ENCODE measurements at regions not wholly inside any gene's neighbourhood (a gene's known extent, or its start where the extent isn't known, plus 50 kb on each side); places are given as distances from the start of the nearest gene placed in this dataset.
"Not testable (repeated sequence)": the region's sequence is repeated elsewhere in the genome, so short reads cannot be mapped to it uniquely, and the experiment has no call there.

DNA sequence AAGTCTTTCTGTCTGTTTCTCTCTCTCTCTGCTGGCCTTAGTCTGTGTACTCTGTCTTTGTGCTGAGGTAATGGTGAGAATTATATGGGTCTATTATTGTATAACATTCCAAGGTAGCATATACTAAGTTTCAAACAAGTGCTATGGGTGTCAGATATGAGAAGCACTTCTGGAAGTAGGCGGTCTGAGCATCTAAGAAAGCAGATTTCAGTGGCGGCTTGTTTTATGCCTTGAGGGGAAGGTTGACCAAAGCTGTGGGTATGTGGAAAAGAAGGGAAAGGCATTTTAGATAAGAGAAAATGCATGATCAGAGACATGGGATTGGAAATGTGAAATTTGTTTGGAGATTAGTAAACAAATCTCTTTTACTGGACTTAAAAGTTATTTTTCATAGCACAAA lies 348.5 kb downstream of the RFC3 start:
- DNase-seq (ENCODE audit: low spot score), result no peak

DNA sequence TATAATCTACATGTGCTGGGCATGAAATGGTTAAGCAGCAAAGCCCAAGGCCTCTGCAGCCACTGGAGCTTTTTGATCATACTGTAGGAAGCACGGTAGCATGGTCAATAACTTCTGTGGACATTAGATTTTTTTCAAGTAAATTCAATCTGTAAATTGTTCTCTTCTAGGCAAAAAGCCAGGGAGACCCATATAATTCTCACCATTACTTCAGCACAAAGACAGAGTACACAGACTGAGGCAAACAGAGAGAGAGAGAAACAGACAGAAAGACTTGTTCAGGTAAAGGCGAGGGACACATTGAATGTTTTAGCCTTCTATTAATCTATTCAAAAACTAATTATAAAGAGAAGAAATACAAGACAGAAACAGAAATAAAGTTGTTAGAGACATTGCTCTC lies 349.4 kb downstream of the RFC3 start:
- DNase-seq (ENCODE audit: low spot score), result no peak

- no peak for DNase-seq (ENCODE audit: low spot score)
Measured at GRCh38 chr13:34172048-34172447, 354.1 kb downstream of the RFC3 start.

DNA sequence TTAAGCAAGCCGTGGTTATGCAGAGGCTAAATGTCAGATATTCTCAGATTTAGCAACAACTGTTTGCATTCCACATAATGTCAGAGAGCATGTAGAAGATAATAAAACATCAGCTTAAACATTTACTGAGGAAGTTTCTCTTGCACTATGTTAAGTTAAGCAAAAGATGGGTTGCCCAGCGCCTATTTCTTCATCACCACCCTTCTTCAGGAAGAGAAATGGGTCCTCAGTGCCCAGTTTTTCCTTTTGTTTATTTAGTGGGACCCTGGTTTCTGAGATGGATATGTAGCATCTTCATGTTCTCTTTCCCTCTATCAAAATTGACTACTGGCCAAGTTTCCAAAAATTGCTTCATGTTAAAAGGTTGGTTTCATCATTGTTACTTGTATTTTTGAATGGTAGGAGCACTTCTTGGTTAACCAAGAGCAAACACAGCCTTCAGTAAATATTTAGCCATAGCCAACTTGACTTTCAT lies 356.8 kb downstream of the RFC3 start:
- no peak for DNase-seq (ENCODE audit: low spot score)

- DNase-seq (ENCODE audit: low spot score), result no peak
Measured at GRCh38 chr13:34175551-34175950, 357.6 kb downstream of the RFC3 start.

GRCh38 chr13:34176633-34177032 lies 358.7 kb downstream of the RFC3 start:
- no peak for DNase-seq (ENCODE audit: low spot score)

GRCh38 chr13:34179481-34179880 lies 361.5 kb downstream of the RFC3 start:
- no peak for DNase-seq (ENCODE audit: low spot score)

DNA sequence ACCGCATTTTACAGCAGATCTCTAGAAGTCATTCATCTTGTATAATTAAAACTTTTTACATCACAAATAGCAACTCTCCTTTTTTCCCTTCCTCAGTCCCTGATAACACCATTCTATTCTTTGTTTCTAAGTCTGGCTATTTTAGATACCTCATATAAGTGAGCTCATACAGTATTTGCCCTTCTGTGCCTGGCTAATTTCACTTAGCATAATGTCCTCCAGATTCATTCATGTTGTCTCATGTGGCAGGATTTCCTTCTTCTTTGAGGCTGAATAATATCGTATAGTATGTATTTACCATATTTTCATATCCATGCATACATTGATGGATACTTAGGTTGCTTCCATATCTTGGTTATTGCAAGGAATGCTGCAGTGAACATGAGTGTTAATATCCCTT lies 362.0 kb downstream of the RFC3 start:
- DNase-seq (ENCODE audit: low spot score), result no peak

GRCh38 chr13:34181256-34181655 lies 363.3 kb downstream of the RFC3 start:
- DNase-seq (ENCODE audit: low spot score), result not testable (repeated sequence)

DNA sequence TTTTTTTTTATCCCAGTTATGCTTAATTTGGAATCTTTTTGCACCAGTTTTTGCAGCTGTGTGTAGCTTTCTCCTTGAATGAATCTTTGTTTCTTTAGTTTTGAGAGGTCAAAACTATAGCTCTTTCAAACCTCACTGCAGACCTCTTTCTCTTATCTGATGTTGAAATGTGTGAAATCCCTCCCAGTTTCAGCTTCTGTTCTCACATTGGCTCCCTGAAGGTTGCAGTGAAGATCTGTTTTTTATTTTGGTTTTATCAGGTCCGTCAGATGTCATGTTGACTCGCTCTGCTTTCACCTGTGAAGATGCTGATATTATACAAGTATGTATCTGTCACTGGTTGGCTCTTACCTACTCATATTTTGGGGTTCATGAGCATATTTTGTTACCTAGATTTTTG lies 372.0 kb downstream of the RFC3 start:
- no peak for DNase-seq (ENCODE audit: low spot score)

DNA sequence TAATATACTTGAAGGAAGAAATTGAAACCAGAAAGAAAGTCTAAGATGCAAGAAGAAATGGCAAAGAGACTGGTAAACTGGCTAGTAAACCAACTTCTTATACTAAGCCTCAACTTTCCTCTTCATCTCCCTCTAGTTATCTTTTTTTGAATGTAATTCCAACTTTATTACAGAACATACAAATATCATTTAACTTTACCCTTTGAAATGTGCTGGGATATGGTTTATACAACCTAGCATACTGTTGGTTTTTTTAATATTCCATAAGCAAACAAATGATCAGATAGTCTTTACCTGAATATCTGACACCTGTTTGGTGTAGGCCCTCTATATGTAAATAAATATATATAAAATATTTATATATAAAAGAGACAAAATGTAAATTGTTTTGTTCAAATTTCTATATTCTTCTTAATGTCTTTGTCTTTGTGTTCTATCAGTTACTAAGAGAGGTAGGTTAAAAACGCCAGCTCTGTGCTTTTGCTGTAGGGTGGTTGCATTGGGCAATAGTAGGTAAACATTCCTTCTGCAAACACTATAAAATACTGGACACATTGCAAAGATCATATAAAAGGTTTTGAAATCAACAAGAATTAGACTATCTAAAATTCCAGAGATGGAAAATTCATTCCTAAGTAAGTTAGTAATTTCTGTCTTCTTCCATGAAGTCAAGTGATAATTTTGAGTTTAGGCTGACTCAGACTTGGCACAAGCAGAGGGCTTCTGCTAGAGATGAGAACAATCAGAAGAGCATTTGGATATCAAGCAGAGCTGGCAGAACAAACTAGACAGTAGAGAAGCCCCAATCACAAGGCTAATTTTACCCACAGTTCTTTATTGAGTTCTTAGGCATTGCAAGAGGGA lies 383.3 kb downstream of the RFC3 start:
- no peak for DNase-seq (ENCODE audit: low spot score)

DNA sequence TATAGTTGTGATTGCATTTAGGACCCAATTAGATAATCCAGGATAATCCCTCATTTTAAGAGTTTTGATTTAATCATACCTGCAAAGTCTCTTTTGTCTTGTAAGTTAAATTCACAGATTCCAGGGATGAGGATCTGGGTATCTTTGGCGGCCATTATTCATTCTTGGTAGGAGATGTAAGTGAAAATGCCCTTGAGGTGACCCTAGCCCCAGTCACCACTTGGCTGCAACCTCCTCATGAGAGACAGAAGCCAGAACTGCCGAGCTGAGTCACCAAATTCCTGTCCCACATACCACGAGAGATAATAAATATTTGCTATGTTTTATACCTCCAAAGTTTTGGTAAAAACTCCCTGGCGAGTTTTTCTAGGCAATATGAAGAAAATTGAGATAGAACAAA lies 389.4 kb downstream of the RFC3 start:
- peak; percentile 7 for DNase-seq (ENCODE audit: low spot score)

- no peak for DNase-seq (ENCODE audit: low spot score)
Measured at GRCh38 chr13:34207872-34208271, 389.9 kb downstream of the RFC3 start.

GRCh38 chr13:34208336-34208735 lies 390.4 kb downstream of the RFC3 start:
- no peak for DNase-seq (ENCODE audit: low spot score)

DNA sequence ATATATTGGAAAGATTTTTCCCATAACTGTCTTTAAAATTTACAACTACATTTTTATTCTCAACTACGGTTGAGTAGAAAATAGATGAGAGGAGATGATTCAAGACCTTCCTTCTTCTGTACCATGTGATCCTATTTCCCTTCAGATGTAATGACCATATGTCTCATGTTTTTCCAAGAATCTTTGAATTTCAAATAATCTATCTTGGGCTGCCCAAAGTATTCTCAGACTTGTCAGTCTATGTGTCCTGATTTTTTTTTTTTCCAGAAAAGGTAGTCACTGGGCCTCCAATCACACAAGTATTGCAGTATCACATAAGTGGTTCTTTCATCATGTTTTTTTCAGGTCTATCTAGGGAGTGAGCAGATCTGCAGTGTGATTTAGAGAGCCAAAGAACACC lies 392.4 kb downstream of the RFC3 start:
- DNase-seq (ENCODE audit: low spot score), result no peak

- no peak for DNase-seq (ENCODE audit: low spot score)
Measured at GRCh38 chr13:34214686-34215085, 396.7 kb downstream of the RFC3 start.

GRCh38 chr13:34216256-34216655 lies 398.3 kb downstream of the RFC3 start:
- no peak for DNase-seq (ENCODE audit: low spot score)

GRCh38 chr13:34217343-34218025 lies 399.5 kb downstream of the RFC3 start:
- no peak for DNase-seq (ENCODE audit: low spot score)

DNA sequence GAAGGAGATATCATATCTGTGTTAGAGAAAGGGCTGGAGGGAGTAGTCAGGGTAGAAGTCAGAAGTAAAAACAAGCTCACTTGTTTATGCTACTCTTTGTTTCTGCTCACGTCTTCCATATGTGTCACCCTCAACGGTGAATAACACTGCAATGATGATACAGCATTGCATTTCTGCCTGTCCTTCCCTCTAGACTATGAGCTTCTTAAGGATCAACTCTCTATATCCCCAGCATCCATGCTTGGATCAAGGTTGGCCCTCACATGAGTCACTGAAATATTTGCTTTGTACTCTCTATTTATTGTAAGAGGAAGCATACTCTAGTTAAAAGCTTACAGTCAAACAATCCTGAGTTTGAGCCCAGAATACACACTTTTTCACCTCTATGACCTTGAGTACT lies 406.0 kb downstream of the RFC3 start:
- DNase-seq (ENCODE audit: low spot score), result no peak

DNA sequence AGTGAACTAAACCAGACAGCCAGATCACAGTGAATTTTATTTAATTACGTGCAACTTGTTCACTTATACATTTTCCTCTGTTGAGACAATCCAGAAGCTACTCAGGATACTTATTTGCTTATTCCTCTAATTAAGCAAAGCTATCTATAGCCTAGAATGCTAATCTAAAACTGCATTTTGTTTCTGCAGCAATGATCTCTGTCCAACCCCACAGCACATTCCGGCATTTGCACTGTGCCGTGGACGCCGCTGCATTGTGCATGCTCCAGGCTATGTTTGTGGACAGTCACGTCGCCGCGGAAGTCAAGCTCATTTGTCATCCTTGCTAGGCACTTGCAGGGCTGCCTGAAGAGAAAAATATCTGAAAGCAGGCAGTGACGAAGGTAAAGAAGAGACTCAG lies 406.9 kb downstream of the RFC3 start:
- no peak for DNase-seq (ENCODE audit: low spot score)

- DNase-seq (ENCODE audit: low spot score), result no peak
Measured at GRCh38 chr13:34230271-34230670, 412.3 kb downstream of the RFC3 start.

DNA sequence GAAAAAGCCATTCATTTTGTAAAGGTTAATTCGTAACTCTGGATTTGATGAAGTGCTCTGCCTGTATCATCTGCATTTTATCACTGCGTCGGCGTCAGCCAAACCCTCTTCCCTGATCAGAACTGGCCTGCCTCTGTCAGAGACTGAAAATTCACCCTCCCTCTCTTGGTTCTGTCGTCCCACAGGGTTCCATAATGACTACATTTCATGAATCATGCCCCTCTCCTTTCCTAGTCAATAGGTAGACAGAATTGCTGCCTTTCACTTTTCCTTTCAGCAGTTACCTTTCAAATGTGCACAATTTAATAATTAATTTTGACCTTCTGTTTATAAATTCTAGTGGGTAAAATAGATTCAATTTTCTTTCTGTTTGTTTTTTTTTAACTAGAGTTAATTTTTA lies 423.4 kb downstream of the RFC3 start:
- no peak for DNase-seq (ENCODE audit: low spot score)

GRCh38 chr13:34243403-34243802 lies 425.5 kb downstream of the RFC3 start:
- DNase-seq (ENCODE audit: low spot score), result no peak

- DNase-seq (ENCODE audit: low spot score), result no peak
Measured at GRCh38 chr13:34246511-34246910, 428.6 kb downstream of the RFC3 start.
